Glutamatergic neuron (in vitro differentiated cells): ENCODE measurements at regions not wholly inside any gene's neighbourhood (a gene's known extent, or its start where the extent isn't known, plus 50 kb on each side); places are given as distances from the start of the nearest gene placed in this dataset.
"Not testable (repeated sequence)": the region's sequence is repeated elsewhere in the genome, so short reads cannot be mapped to it uniquely, and the experiment has no call there.

Experiments
- DNase-seq: peaks from one replicate; pipeline ENCODE4 v3.0.0; 2022
- H3K27ac Mint-ChIP-seq: one replicate; pipeline ENCODE4 v1.8.0; 2020; ENCODE audit warnings: mild to moderate bottlenecking, mixed read lengths, inconsistent platforms; ENCODE audit not compliant: unreplicated experiment
- H3K27me3 Mint-ChIP-seq: one replicate; pipeline ENCODE4 v1.8.0; 2020; ENCODE audit warnings: mild to moderate bottlenecking, moderate library complexity, mixed read lengths, inconsistent platforms; ENCODE audit not compliant: unreplicated experiment
- H3K36me3 Mint-ChIP-seq: one replicate; pipeline ENCODE4 v1.8.0; 2020; ENCODE audit warnings: mild to moderate bottlenecking, mixed read lengths, inconsistent platforms; ENCODE audit not compliant: unreplicated experiment
- H3K4me1 Mint-ChIP-seq: one replicate; pipeline ENCODE4 v1.8.0; 2020; ENCODE audit warnings: mild to moderate bottlenecking, low read depth, mixed read lengths, inconsistent platforms; ENCODE audit not compliant: unreplicated experiment
- H3K4me3 Mint-ChIP-seq: one replicate; pipeline ENCODE4 v1.8.0; 2020; ENCODE audit warnings: mild to moderate bottlenecking, mixed read lengths, inconsistent platforms; ENCODE audit not compliant: unreplicated experiment
- H3K9me3 Mint-ChIP-seq: one replicate; pipeline ENCODE4 v1.8.0; 2020; ENCODE audit warnings: mild to moderate bottlenecking, moderate library complexity, mixed read lengths, inconsistent platforms; ENCODE audit not compliant: unreplicated experiment
- TF ChIP-seq, protein P1 (sequence below): fragments of 200-600 bp; sonication (generic); IDR thresholded peaks from one replicate; pipeline ENCODE4 v1.5.0; 2021; ENCODE audit not compliant: partially characterized antibody, unreplicated experiment

DNA sequence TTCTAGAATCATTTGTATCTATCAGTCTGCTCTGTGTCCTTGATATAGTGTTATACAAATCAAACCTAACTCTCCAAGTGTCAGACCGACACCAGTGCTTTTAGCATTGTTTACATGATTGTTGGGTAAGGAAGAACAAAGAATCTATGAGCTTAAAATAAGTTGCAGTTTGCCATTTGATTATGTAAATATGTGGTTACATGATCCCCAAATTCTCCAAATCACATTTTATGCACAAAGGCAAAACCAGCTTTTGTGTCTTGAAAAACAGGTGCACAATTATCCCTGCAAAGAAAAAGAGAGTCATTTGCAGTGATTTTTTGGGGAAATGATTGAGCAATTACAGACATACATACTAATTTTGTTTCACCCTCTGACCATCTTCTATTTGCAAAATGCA lies 652.6 kb upstream of the CHAC2 start:
- Mint-ChIP-seq H3K4me3 (no peak overlapping the region), H3K27me3 (no peaks in the 10 kb centered on the region), H3K9me3 (no peaks in the 10 kb centered on the region), H3K27ac (no peak overlapping the region), H3K4me1 (no peaks in the 10 kb centered on the region), H3K36me3 (no peaks in the 10 kb centered on the region)
- TF ChIP-seq, protein P1, sequence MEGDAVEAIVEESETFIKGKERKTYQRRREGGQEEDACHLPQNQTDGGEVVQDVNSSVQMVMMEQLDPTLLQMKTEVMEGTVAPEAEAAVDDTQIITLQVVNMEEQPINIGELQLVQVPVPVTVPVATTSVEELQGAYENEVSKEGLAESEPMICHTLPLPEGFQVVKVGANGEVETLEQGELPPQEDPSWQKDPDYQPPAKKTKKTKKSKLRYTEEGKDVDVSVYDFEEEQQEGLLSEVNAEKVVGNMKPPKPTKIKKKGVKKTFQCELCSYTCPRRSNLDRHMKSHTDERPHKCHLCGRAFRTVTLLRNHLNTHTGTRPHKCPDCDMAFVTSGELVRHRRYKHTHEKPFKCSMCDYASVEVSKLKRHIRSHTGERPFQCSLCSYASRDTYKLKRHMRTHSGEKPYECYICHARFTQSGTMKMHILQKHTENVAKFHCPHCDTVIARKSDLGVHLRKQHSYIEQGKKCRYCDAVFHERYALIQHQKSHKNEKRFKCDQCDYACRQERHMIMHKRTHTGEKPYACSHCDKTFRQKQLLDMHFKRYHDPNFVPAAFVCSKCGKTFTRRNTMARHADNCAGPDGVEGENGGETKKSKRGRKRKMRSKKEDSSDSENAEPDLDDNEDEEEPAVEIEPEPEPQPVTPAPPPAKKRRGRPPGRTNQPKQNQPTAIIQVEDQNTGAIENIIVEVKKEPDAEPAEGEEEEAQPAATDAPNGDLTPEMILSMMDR = no peak
- no peak for DNase-seq

DNA sequence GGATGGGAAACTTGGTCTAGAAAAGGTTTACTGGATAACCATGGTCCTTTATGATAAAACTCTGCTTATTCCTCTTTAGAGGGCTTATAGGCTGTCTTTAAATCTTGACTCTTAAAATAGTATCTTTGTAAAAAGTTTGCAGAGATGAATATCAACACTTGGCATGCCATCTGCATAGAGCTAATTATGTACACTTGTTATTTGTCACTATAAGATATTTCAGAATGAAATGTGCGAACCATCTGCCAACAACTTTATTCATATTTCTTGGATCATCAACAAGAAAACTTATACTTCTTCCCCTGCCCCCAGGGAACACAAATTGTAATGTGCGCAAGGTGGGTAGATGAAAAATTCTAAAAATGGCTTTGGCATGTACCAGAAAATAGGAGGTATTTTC lies 653.0 kb upstream of the CHAC2 start:
- Mint-ChIP-seq H3K27ac (no peak overlapping the region), H3K9me3 (no peaks in the 10 kb centered on the region), H3K4me3 (no peak overlapping the region), H3K36me3 (no peaks in the 10 kb centered on the region), H3K27me3 (no peaks in the 10 kb centered on the region), H3K4me1 (no peaks in the 10 kb centered on the region)
- TF ChIP-seq, protein P1 = no peak
- no peak for DNase-seq

DNA sequence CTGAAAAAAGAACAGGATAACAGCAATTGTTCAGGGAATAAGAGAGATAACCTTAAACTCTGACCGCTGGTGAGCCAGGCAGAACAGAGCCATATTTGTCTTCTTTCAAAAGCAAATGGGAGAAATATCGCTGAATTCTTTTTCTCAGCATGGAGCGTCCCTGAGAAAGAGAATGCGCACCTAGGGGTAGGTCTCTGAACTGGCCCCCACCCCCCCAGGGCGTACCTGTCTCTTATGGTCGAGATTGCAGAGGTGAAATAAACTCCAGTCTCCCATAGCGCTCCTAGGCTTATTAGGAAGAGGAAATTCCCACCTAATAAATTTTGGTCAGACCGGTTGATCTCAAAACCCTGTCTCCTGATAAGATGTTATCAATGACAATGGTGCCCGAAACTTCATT lies 655.2 kb upstream of the CHAC2 start:
- H3K9me3 Mint-ChIP-seq, H3K27ac Mint-ChIP-seq, H3K27me3 Mint-ChIP-seq, H3K36me3 Mint-ChIP-seq, DNase-seq, H3K4me3 Mint-ChIP-seq, H3K4me1 Mint-ChIP-seq: not testable (repeated sequence)

DNA sequence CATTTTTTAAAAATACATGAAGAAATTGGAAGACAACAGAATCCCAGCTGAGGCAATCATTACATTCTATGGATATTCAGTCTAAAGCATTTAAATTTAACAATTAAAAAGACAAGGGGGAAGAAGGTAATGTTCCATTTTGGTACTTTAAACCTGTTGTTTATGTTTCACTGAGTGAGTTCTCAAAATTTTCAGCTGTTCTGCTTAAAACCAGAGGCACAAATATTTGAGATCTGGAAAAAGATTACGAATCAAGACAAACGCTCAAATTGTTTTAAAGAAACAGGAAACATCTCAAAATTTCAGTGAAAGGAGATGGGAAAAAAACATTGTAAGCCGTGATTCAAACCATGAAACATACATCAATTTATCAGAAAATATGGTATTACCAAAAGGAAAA lies 656.2 kb upstream of the CHAC2 start:
- no peaks in the 10 kb centered on the region for H3K27me3 Mint-ChIP-seq
- TF ChIP-seq, protein P1 = no peak
- no peak for DNase-seq
- H3K27ac Mint-ChIP-seq = no peak overlapping the region
- no peaks in the 10 kb centered on the region for H3K9me3 Mint-ChIP-seq
- no peaks in the 10 kb centered on the region for H3K36me3 Mint-ChIP-seq
- H3K4me3 Mint-ChIP-seq = no peak overlapping the region
- no peaks in the 10 kb centered on the region for H3K4me1 Mint-ChIP-seq

DNA sequence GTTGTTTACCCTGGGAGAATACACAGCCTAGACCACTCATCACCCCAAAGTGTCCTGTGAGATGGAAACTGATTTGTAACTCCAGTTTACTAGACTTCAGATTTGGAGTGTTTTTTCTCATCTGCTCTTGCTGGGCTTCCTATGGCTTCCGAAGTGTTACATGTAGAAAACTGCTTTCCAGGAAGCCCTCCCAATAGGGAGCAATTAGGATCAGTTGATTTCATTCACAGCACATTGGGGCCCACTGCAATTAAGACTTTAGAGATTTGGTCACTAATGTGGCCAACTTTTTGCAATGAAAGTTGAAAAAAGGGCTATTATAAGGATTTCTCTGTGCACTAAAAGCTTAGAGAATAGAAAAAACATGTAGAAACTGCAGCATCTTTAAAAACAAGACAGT lies 656.6 kb upstream of the CHAC2 start:
- H3K27ac Mint-ChIP-seq = no peak overlapping the region

More for the DNA sequence above, 656.6 kb upstream of the CHAC2 start:
- Mint-ChIP-seq H3K4me3 (no peak overlapping the region), H3K4me1 (no peaks in the 10 kb centered on the region), H3K9me3 (no peaks in the 10 kb centered on the region), H3K36me3 (no peaks in the 10 kb centered on the region), H3K27me3 (no peaks in the 10 kb centered on the region)
- TF ChIP-seq, protein P1 = no peak
- no peak for DNase-seq
